Tibial nerve (tissue), 4 donors: ENCODE measurements at regions not wholly inside any gene's neighbourhood (a gene's known extent, or its start where the extent isn't known, plus 50 kb on each side); places are given as distances from the start of the nearest gene placed in this dataset.

Source experiments
- DNase-seq, 2 donors: peaks; one replicate each; pipeline ENCODE4 v3.0.0-alpha.2; 2019; ENCODE audit warnings: low spot score in 2 of 2
- H3K27ac ChIP-seq, 4 donors: fragments of 200-600 bp; sonication (generic) in 3 of 4; one replicate each; pipeline ENCODE4 v1.5.1; 2017 to 2019; ENCODE audit warnings: mild to moderate bottlenecking in 1 of 4
- H3K27me3 ChIP-seq, 2 donors: fragments of 200-600 bp; sonication (generic) in 1 of 2; one replicate each; pipeline versions ENCODE4 v1.5.1 to v1.6.0; 2017 to 2019
- H3K36me3 ChIP-seq, 3 donors: fragments of 200-600 bp; sonication (generic); one replicate each; pipeline ENCODE4 v1.5.1; 2018 to 2019
- H3K4me1 ChIP-seq, 4 donors: fragments of 200-600 bp; sonication (generic) in 3 of 4; one replicate each; pipeline ENCODE4 v1.5.1; 2017 to 2019
- H3K4me3 ChIP-seq, 4 donors: fragments of 200-600 bp; sonication (generic) in 3 of 4; one replicate each; pipeline ENCODE4 v1.5.1; 2017 to 2019; ENCODE audit warnings: mild to moderate bottlenecking in 1 of 4, moderate library complexity in 1 of 4
- H3K9me3 ChIP-seq, 4 donors: fragments of 200-600 bp; sonication (generic) in 3 of 4; one replicate each; pipeline ENCODE4 v1.5.1; 2017 to 2019
- EP300 ChIP-seq, 2 donors: sonication (generic); formaldehyde crosslinking; IDR thresholded peaks; one replicate each; pipeline ENCODE4 v1.6.1; 2017; ENCODE audit warnings: antibody characterized with exemption in 2 of 2, mild to moderate bottlenecking in 1 of 2
- POLR2A ChIP-seq, 2 donors: fragments of 450-650 bp; IDR thresholded peaks; one replicate each; pipeline ENCODE4 v1.6.1; 2017; ENCODE audit warnings: antibody characterized with exemption in 2 of 2, mild to moderate bottlenecking in 2 of 2, moderate library complexity in 2 of 2
- WGBS, 2 donors: methylation state at CpG; one replicate each; pipeline ENCODE4 v1.1.5; 2018; 5-methylcytosine and 5-hydroxymethylcytosine counted together
- TF ChIP-seq, protein P1 (sequence below), 5 experiments: fragments of 200-600 bp in 3 of 5; fragments of 450-650 bp in 2 of 5; sonication (generic) in 3 of 5; IDR thresholded peaks; one replicate each; pipeline ENCODE4 v1.5.1; 2016 to 2019; ENCODE audit warnings: antibody characterized with exemption in 5 of 5, mild to moderate bottlenecking in 3 of 5, moderate library complexity in 2 of 5

DNA sequence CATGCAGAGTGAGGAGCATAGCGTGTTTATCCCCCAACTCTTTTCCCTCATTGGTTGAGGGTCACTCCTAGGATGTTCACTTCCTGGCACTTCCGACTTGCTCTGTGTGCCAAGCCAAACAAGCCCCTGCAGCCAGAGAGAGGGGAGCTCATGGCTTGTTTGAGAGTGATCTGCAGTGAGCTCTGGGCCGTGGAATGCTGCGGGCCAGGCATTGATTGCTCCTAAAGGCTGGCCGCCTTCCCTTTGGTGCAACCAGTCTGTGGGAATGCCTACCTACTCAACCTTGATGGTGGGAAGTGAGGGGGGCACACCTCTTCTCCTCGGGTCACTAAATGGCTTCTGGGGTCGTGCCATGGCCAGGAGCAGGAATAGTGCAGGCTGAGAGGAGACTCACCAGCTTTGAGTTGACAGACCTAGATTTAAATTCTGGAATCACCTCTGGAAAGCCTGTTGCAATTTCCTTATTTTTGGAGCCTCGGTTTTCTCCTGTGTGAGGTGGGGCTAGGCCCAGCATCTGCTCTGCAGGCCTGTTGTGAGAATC lies 152.0 kb upstream of the STX18 start:
- no peak for DNase-seq
- no peak for TF ChIP-seq EP300 (IDR thresholded peaks at IDR 0.05)
- TF ChIP-seq POLR2A (IDR thresholded peaks at IDR 0.05): no peak
- TF ChIP-seq, protein P1, sequence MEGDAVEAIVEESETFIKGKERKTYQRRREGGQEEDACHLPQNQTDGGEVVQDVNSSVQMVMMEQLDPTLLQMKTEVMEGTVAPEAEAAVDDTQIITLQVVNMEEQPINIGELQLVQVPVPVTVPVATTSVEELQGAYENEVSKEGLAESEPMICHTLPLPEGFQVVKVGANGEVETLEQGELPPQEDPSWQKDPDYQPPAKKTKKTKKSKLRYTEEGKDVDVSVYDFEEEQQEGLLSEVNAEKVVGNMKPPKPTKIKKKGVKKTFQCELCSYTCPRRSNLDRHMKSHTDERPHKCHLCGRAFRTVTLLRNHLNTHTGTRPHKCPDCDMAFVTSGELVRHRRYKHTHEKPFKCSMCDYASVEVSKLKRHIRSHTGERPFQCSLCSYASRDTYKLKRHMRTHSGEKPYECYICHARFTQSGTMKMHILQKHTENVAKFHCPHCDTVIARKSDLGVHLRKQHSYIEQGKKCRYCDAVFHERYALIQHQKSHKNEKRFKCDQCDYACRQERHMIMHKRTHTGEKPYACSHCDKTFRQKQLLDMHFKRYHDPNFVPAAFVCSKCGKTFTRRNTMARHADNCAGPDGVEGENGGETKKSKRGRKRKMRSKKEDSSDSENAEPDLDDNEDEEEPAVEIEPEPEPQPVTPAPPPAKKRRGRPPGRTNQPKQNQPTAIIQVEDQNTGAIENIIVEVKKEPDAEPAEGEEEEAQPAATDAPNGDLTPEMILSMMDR (IDR thresholded peaks at IDR 0.05): no peak
- H3K36me3 ChIP-seq: peaks cover 0 to 15% (median 0%) of the 10 kb centered on the region in 3 donors
- no peaks in the 10 kb centered on the region for H3K27me3 ChIP-seq
- H3K9me3 ChIP-seq: peaks cover 0 to 4% (median 0%) of the 10 kb centered on the region in 4 donors
- H3K4me1 ChIP-seq: no peaks in the 10 kb centered on the region
- no peak overlapping the region for H3K4me3 ChIP-seq
- WGBS, 2 donors: 75 to 77% methylated on average over 6 to 7 of the region's 8 CpGs
- H3K27ac ChIP-seq: no peak overlapping the region

DNA sequence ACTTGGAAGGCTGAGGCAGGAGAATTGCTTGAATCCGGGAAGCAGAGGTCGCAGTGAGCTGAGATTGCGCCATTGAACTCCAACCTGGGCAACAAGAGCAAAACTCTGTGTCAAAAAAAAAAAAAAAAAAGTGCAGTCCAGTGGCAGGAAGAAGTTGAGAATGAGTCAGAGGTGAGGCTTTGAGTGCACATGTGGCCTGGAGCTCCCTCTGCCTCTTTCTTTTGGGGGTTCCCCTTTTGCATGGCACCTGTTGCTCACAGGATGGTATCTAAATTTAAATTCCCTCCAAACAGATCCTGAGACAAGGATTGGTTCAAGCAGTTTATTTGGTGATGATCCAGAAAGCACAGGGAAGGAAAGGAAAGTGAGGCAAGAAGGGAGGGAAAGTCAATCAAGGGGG lies 151.4 kb upstream of the STX18 start:
- 85 to 91% methylated on average over 3 of the region's 3 CpGs for WGBS, 2 donors
- Histone ChIP-seq H3K27ac (no peak overlapping the region), H3K27me3 (no peaks in the 10 kb centered on the region), H3K36me3 (peaks cover 0 to 15% (median 0%) of the 10 kb centered on the region in 3 donors), H3K4me1 (no peaks in the 10 kb centered on the region), H3K4me3 (no peak overlapping the region), H3K9me3 (peaks cover 0 to 4% (median 0%) of the 10 kb centered on the region in 4 donors)
- DNase-seq: no peak
- TF ChIP-seq EP300 (IDR thresholded peaks at IDR 0.05): no peak
- TF ChIP-seq, protein P1 (IDR thresholded peaks at IDR 0.05): no peak
- TF ChIP-seq POLR2A (IDR thresholded peaks at IDR 0.05): no peak

- no peak overlapping the region for H3K27ac ChIP-seq
- WGBS, 2 donors: 90% methylated on average over 2 of the region's 2 CpGs
- no peak overlapping the region for H3K4me3 ChIP-seq
- TF ChIP-seq EP300 (IDR thresholded peaks at IDR 0.05) (no peak), POLR2A (IDR thresholded peaks at IDR 0.05) (no peak)
- TF ChIP-seq, protein P1 (IDR thresholded peaks at IDR 0.05): no peak
- no peaks in the 10 kb centered on the region for H3K4me1 ChIP-seq
- H3K9me3 ChIP-seq: peaks cover 0 to 4% (median 0%) of the 10 kb centered on the region in 4 donors
- H3K27me3 ChIP-seq: no peaks in the 10 kb centered on the region
- DNase-seq: no peak
- H3K36me3 ChIP-seq: peaks cover 0 to 15% (median 0%) of the 10 kb centered on the region in 3 donors
Measured at GRCh38 chr4:4690854-4691253, 149.0 kb upstream of the STX18 start.

GRCh38 chr4:4689694-4690440 lies 148.0 kb upstream of the STX18 start:
- no peak for DNase-seq
- TF ChIP-seq POLR2A (IDR thresholded peaks at IDR 0.05) (no peak), EP300 (IDR thresholded peaks at IDR 0.05) (no peak)
- TF ChIP-seq, protein P1 (IDR thresholded peaks at IDR 0.05): no peak
- H3K36me3 ChIP-seq: peaks cover 0 to 15% (median 0%) of the 10 kb centered on the region in 3 donors
- H3K4me1 ChIP-seq: peaks cover 0 to 4% (median 0%) of the 10 kb centered on the region in 4 donors
- H3K4me3 ChIP-seq: no peak overlapping the region
- no peaks in the 10 kb centered on the region for H3K27me3 ChIP-seq
- 87 to 90% methylated on average over 8 of the region's 8 CpGs for WGBS, 2 donors
- H3K27ac ChIP-seq: no peak overlapping the region
- peaks cover 0 to 4% (median 0%) of the 10 kb centered on the region in 4 donors for H3K9me3 ChIP-seq
